Spleen (tissue), 11 donors: ENCODE measurements at regions not wholly inside any gene's neighbourhood (a gene's known extent, or its start where the extent isn't known, plus 50 kb on each side); places are given as distances from the start of the nearest gene placed in this dataset.

Experiments
- DNase-seq: peaks from one replicate; pipeline ENCODE4 v3.0.0-alpha.2; 2020
- H3K27ac ChIP-seq, 8 donors: fragments of 200-600 bp; sonication (generic) in 7 of 8; 1 replicate in 4 of 8; 2 replicates in 4 of 8; pipeline versions ENCODE4 v1.5.0 to v1.8.0; 2016 to 2021; ENCODE audit warnings: inconsistent platforms in 4 of 8, mild to moderate bottlenecking in 4 of 8, moderate library complexity in 1 of 8
- H3K27me3 ChIP-seq, 7 donors: fragments of 200-600 bp; sonication (generic) in 6 of 7; replicated peaks in 1 of 7; 1 replicate in 4 of 7; 2 replicates in 3 of 7; pipeline versions ENCODE4 v1.5.0 to v1.8.0; 2016 to 2021; ENCODE audit warnings: inconsistent platforms in 3 of 7, mild to moderate bottlenecking in 1 of 7
- H3K36me3 ChIP-seq, 6 donors: fragments of 200-600 bp; sonication (generic) in 5 of 6; 1 replicate in 4 of 6; 2 replicates in 2 of 6; pipeline versions ENCODE4 v1.5.0 to v1.8.0; 2016 to 2021; ENCODE audit warnings: inconsistent platforms in 2 of 6
- H3K4me1 ChIP-seq, 6 donors: fragments of 200-600 bp; sonication (generic) in 5 of 6; 1 replicate in 3 of 6; 2 replicates in 3 of 6; pipeline versions ENCODE4 v1.5.0 to v1.8.0; 2016 to 2021; ENCODE audit warnings: inconsistent platforms in 3 of 6
- H3K4me3 ChIP-seq, 8 donors: fragments of 200-600 bp; sonication (generic) in 7 of 8; 1 replicate in 4 of 8; 2 replicates in 4 of 8; pipeline versions ENCODE4 v1.5.0 to v1.8.0; 2016 to 2021; ENCODE audit warnings: inconsistent platforms in 4 of 8, mild to moderate bottlenecking in 4 of 8, moderate library complexity in 2 of 8
- H3K9me3 ChIP-seq, 8 donors: fragments of 200-600 bp; sonication (generic) in 7 of 8; 1 replicate in 4 of 8; 2 replicates in 4 of 8; pipeline versions ENCODE4 v1.5.0 to v1.8.0; 2016 to 2021; ENCODE audit warnings: inconsistent platforms in 4 of 8
- POLR2A ChIP-seq, 3 donors: fragments of 450-650 bp; IDR thresholded peaks; one replicate each; pipeline ENCODE4 v1.5.1; 2017; ENCODE audit warnings: antibody characterized with exemption in 3 of 3, mild to moderate bottlenecking in 1 of 3
- POLR2AphosphoS5 ChIP-seq, 3 donors: sonication (generic); formaldehyde crosslinking; IDR thresholded peaks; one replicate each; pipeline ENCODE4 v1.5.1; 2017; ENCODE audit warnings: antibody characterized with exemption in 3 of 3
- WGBS, 5 donors: extraction: QIAGEN DNeasy Blood & Tissue Kit in 3 of 5; methylation state at CpG; one replicate each; pipeline versions ENCODE4 v1.1.5 to v1.1.7; 2013 to 2018; 5-methylcytosine and 5-hydroxymethylcytosine counted together
- intact Hi-C: fragments of 100-400 bp; cut with DNase I; formaldehyde crosslinking; loops from one replicate; pipeline ENCODE4 v1.15.0; 2023; ENCODE audit warnings: low total_unique reads
- TF ChIP-seq, protein P1 (sequence below), 11 experiments: fragments of 200-600 bp in 7 of 11; fragments of 450-650 bp in 4 of 11; sonication (generic) in 4 of 11; IDR thresholded peaks in 8 of 11; conservative IDR thresholded peaks in 3 of 11; 1 replicate in 7 of 11; 2 replicates in 4 of 11; pipeline versions ENCODE4 v1.4.0 to v1.8.0; 2016 to 2021; ENCODE audit warnings: antibody characterized with exemption in 11 of 11, inconsistent platforms in 4 of 11, mild to moderate bottlenecking in 1 of 11
- donor health status: healthy with polysubstance abuse.
- donor health status: DM: no; HTN: no; CAD: no; lungs with moderate emphysema.
- donor health status: DM: no; HTN: no; CAD: no.
- donor health status: Bipolar disorder and iron deficiency.
- donor health status: healthy.
- donor health status: DM: no; HTN: no; CAD: no.
- donor health status: DM: yes; HTN: yes; CAD: no.

DNA sequence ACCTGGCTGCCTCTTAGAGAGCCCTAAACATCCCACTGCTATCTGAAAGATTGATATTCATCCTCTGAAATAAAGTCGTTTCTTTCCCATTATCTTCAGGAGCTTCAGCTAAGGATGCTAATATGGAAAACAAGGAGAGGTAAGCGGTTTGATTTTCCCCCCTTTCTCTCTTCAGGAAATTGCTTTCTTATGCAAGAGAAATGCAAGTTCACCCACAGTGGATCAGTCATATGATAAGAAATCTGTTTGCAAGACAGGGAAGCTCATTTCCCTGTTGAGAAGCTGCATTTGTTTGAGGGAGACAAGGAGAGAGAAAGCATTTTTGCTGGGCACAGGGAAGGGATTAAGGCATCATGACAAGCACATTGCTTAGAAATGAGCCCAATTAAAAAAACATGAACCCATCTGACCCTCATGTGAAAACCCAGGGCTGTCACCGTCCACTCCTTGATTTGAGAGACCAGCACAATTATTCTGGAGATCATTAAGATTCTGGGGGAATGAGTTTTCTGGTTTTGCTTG, 53.7 kb upstream of the BOD1 start:
- Histone ChIP-seq H3K4me3 (no peak overlapping the region), H3K9me3 (peaks cover 0 to 14% (median 11%) of the 10 kb centered on the region in 8 donors), H3K27ac (no peak overlapping the region), H3K27me3 (no peaks in the 10 kb centered on the region), H3K4me1 (peaks cover 0 to 47% (median 16%) of the 10 kb centered on the region in 6 donors), H3K36me3 (no peaks in the 10 kb centered on the region)
- no peak for TF ChIP-seq POLR2AphosphoS5 (IDR thresholded peaks at IDR 0.05)
- TF ChIP-seq, protein P1, sequence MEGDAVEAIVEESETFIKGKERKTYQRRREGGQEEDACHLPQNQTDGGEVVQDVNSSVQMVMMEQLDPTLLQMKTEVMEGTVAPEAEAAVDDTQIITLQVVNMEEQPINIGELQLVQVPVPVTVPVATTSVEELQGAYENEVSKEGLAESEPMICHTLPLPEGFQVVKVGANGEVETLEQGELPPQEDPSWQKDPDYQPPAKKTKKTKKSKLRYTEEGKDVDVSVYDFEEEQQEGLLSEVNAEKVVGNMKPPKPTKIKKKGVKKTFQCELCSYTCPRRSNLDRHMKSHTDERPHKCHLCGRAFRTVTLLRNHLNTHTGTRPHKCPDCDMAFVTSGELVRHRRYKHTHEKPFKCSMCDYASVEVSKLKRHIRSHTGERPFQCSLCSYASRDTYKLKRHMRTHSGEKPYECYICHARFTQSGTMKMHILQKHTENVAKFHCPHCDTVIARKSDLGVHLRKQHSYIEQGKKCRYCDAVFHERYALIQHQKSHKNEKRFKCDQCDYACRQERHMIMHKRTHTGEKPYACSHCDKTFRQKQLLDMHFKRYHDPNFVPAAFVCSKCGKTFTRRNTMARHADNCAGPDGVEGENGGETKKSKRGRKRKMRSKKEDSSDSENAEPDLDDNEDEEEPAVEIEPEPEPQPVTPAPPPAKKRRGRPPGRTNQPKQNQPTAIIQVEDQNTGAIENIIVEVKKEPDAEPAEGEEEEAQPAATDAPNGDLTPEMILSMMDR (IDR thresholded peaks at IDR 0.05 in 8 of 11, conservative IDR thresholded peaks at IDR 0.05 in 3 of 11) = no peak
- no peak for TF ChIP-seq POLR2A (IDR thresholded peaks at IDR 0.05)
- DNase-seq = no peak
- WGBS, 5 donors = 41 to 57% (median 46%) methylated on average over 3 of the region's 3 CpGs
- intact Hi-C loops = no loop called here

- H3K4me1 ChIP-seq = peaks cover 0 to 47% (median 16%) of the 10 kb centered on the region in 6 donors
- intact Hi-C loops = no loop called here
- peak overlapping the region in 1 of 8 donors; percentile 39 for H3K27ac ChIP-seq
- peaks cover 0 to 19% (median 13%) of the 10 kb centered on the region in 8 donors for H3K9me3 ChIP-seq
- 69 to 83% (median 71%) methylated on average over 12 of the region's 12 CpGs for WGBS, 5 donors
- no peak overlapping the region for H3K4me3 ChIP-seq
- no peak for TF ChIP-seq POLR2AphosphoS5 (IDR thresholded peaks at IDR 0.05)
- no peak for TF ChIP-seq POLR2A (IDR thresholded peaks at IDR 0.05)
- TF ChIP-seq, protein P1 (IDR thresholded peaks at IDR 0.05 in 8 of 11, conservative IDR thresholded peaks at IDR 0.05 in 3 of 11) = no peak
- no peak for DNase-seq
- no peaks in the 10 kb centered on the region for H3K27me3 ChIP-seq
- no peaks in the 10 kb centered on the region for H3K36me3 ChIP-seq
Observed at GRCh38 chr5:173670791-173671120, 54.3 kb upstream of the BOD1 start.

GRCh38 chr5:173671121-173671949, 54.9 kb upstream of the BOD1 start:
- Histone ChIP-seq H3K27ac (peak overlapping the region in 1 of 8 donors; percentile 39), H3K9me3 (peaks cover 0 to 22% (median 15%) of the 10 kb centered on the region in 8 donors), H3K4me3 (no peak overlapping the region), H3K27me3 (no peaks in the 10 kb centered on the region), H3K36me3 (no peaks in the 10 kb centered on the region), H3K4me1 (peaks cover 0 to 47% (median 16%) of the 10 kb centered on the region in 6 donors)
- TF ChIP-seq, protein P1 (IDR thresholded peaks at IDR 0.05 in 8 of 11, conservative IDR thresholded peaks at IDR 0.05 in 3 of 11) = no peak
- TF ChIP-seq POLR2AphosphoS5 (IDR thresholded peaks at IDR 0.05) = peak in 1 of 3 donors; percentile 15
- intact Hi-C loops = no loop called here
- DNase-seq = no peak
- WGBS, 5 donors = 60 to 87% (median 73%) methylated on average over 16 of the region's 16 CpGs

DNA sequence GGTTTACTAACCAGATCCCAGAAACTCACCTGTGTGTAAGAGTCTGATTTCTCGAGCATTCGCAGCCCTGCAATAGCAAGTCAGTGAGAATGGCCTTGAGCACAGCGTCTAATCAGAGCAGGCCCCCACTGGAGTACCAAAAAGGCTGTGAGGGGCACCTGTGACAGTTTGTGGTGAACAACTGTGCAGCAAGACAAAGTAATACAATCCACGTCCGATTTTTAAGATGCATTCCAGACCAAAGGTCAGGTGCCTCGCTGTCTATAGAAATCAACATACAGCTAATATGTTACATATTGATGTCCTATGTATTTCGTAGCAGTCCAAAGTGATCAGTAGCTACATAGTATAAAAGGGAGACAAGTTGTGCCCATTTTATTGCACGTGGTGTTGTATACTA, 55.7 kb upstream of the BOD1 start:
- peak overlapping the region in 2 of 8 donors; percentile 39 to 70 for H3K27ac ChIP-seq
- no peaks in the 10 kb centered on the region for H3K27me3 ChIP-seq
- peaks cover 0 to 47% (median 16%) of the 10 kb centered on the region in 6 donors for H3K4me1 ChIP-seq
- no peak for DNase-seq
- 87 to 95% (median 91%) methylated on average over 8 of the region's 8 CpGs for WGBS, 5 donors
- intact Hi-C loops = no loop called here
- TF ChIP-seq, protein P1 (IDR thresholded peaks at IDR 0.05 in 8 of 11, conservative IDR thresholded peaks at IDR 0.05 in 3 of 11) = no peak
- no peak for TF ChIP-seq POLR2A (IDR thresholded peaks at IDR 0.05)
- TF ChIP-seq POLR2AphosphoS5 (IDR thresholded peaks at IDR 0.05) = no peak
- peaks cover 0 to 24% (median 15%) of the 10 kb centered on the region in 8 donors for H3K9me3 ChIP-seq
- no peak overlapping the region for H3K4me3 ChIP-seq
- H3K36me3 ChIP-seq = no peaks in the 10 kb centered on the region
